Stimulated activated CD8-positive, alpha-beta memory T cell treated with anti-CD3 and anti-CD28 coated beads, Interleukin-15, amount 100 ng/mL, for 4 hours (primary cell): ENCODE measurements at regions not wholly inside any gene's neighbourhood (a gene's known extent, or its start where the extent isn't known, plus 50 kb on each side); places are given as distances from the start of the nearest gene placed in this dataset.

Experiments used
- DNase-seq, 2 donors: peaks; one replicate each; pipeline ENCODE4 v3.0.0-alpha.2; 2020; ENCODE audit warnings: low read depth in 2 of 2

DNA sequence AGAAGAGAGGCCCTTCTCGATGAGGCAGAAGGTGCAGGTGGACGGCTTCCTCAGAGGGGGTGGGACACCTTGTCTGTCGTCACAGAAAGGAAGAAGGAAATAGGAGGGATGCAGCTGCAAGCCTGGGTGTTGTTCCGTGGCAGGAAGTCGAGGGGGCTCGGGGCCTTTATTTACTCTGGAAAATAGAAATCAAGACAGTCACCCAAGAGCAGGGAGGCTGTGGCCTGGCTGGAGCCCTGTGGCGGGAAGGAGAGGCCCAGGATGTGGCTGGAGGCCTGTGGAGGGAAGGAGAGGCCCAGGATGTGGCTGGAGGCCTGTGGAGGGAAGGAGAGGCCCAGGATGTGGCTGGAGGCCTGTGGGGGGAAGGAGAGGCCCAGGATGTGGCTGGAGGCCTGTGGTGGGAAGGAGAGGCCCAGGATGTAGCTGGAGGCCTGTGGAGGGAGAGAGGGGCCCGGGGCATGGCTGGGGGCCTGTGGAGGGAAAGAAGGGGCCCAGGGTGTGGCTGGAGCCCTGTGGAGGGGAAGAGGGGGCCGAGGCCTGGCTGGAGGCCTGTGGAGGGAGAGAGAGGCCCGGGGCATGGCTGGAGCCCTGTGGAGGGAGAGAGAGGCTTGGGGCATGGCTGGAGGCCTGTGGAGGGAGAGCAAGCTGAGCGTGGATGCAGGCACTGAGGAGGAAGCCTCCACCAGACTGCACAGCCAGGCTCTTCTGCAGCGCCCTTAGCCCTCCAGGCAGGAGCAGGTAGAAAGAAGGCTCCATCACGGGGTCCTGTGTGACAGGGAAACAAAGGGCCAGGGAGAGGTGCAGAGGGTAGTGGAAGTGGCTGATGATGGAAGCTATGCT lies 97.3 kb upstream of the SFMBT2 start:
- no peak for DNase-seq

GRCh38 chr10:7506571-7506970 lies 95.7 kb upstream of the SFMBT2 start:
- DNase-seq = no peak

DNA sequence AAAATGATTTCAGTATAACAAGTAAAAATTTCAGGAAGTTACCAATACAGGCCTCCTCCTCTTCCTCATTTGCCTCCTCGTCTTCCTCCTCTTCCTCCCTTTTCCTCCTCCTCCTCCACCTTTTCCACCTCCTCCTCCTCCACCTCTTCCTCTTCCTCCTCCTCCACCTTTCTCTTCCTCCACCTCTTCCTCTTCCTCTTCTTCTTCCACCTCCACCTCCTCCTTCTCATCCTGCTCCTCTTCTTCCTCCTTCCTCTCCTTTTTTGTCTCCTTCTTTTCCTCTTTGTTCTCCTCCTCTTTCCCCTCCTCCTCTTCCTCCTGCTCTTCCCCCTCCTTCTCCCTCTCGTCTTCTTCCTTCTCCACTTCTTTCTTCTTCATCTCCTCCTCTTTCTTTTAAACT lies 94.4 kb upstream of the SFMBT2 start:
- no peak for DNase-seq

DNA sequence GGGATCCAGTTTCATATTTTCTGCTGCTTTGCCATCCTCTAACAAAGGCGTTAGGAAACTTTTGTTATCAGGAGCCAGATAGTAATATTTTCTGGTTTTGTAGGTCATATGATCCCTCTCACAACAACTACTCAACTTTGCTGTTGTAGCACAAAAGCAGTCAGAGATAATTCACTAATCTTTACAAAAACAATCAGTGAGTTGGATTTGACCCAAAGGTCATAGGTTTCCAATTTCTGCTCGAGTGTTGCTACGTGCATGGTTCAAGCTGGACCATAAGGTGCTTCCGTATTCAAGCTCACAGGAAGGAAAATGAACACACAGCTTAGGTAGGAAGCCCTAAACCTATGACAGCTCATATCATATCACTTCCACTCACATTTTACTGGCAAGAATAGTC lies 92.4 kb upstream of the SFMBT2 start:
- DNase-seq = no peak

DNA sequence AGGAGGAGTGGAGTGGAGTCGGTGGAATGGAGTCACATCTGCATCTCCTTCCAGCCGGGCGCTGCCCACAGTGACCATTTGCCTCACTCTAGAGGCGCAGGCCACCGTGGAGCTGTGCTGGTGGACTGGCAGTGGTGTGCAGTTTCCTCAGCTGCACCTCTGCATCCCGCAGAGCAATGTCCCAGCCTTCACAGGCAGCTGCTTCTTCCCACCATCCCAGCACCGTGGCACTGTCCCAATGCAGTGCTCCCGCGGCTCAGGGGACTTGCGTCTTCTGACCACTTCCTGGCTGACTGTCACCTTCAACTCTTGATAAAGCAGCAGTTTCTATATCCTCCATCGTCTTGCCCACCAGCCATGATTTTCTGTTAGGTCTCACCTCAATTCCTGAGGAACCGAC lies 90.3 kb upstream of the SFMBT2 start:
- DNase-seq = no peak

- DNase-seq = no peak
Observed at GRCh38 chr10:7498111-7498510, 87.3 kb upstream of the SFMBT2 start.

DNA sequence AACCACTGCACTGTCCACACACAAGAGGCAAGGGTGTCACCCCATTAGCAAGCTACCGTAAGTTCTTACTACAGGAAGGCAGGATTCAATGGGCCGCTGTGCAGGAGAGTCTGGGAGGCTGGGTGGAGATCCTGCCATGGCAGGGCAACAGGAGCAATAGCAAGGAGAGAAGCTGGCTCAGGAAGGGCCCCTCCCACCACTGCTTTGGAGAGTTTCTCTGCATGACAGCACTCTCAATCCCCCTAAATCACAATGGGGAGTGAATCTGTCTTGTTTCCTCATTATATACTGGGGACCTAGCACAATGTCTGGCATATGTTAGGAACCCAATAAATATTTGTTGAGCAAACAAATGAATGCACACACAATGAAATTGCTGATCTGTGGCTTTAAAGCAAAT lies 83.2 kb upstream of the SFMBT2 start:
- no peak for DNase-seq

- DNase-seq = no peak
Observed at GRCh38 chr10:7492660-7493046, 81.8 kb upstream of the SFMBT2 start.

GRCh38 chr10:7491949-7492659 lies 81.3 kb upstream of the SFMBT2 start:
- no peak for DNase-seq

DNA sequence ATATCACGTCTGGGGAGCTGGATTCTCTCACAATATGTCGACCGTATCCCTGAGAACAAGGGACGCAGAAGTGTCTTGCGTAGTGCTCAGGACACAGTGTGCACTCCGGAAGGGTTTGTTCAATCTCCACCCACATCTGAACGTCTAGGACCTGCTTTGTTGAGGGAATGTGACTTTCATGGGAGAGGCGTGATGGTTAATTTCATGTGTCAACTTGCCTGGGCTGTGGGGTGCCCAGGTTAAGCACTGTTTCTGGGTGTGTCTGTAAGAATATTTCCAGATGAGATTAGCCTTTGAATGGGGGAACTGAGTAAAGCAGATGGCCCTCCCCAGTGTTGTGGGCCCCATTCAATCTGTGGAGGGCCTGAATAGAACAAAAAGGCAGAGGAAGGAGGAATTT lies 80.4 kb upstream of the SFMBT2 start:
- DNase-seq = no peak

GRCh38 chr10:7488418-7488829 lies 77.6 kb upstream of the SFMBT2 start:
- no peak for DNase-seq

- no peak for DNase-seq
Observed at GRCh38 chr10:7487528-7487927, 76.7 kb upstream of the SFMBT2 start.

DNA sequence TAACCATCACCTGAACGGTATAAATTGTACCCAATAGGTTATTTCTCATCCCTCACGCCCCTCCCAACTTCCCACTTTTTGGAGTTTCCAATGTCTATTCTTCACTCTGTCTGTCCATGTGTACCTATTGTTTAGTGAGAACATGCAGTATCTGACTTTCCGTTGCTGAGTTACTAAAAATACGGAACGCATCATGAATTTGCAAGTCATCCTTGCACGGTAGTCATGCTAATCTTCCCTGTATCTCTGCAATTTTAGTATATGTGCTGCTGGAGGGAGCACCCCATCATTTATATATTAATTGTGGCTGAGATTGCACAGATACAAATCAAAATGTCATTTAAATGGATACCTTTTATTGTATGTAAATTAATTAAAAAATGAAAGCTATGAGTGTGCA lies 75.7 kb upstream of the SFMBT2 start:
- DNase-seq = no peak

DNA sequence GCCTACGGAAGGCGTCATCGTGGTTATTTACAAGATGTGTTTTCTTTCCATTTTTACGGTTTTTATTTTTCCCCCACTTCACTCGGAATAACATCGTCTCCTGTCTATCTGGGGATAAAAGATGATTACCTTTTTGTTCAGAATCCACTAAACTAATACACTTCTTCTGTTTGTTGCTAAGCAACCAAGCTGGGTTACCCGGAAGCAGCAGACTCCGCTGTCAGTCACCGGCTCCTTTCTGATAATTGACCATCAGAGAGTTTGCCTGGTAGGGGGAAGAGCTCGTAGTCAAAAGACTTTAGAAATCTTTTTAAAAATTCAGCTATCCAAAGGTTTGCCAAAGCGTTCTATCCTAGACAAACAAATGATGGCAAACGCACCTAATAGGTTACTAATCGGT lies 75.0 kb upstream of the SFMBT2 start:
- DNase-seq = no peak

DNA sequence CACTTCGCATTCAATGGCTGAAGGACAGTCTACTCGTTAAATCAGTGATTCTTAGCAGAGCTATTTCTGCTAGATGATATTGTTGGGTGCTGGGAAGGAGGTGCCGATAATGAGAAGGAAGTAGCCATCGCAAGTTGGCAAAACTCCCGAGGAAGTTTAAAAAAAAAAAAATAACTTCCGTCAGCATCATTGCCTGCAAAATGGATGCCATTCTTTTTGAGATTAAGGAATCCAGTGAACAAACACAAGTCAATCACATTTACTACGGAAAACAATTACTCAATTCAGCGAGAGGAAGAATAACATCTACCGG lies 74.4 kb upstream of the SFMBT2 start:
- no peak for DNase-seq

GRCh38 chr10:7484456-7485243 lies 73.8 kb upstream of the SFMBT2 start:
- peak; percentile 13 to 16 for DNase-seq

GRCh38 chr10:7483848-7484247 lies 73.0 kb upstream of the SFMBT2 start:
- DNase-seq = no peak

- DNase-seq = no peak
Observed at GRCh38 chr10:7482992-7483391, 72.2 kb upstream of the SFMBT2 start.

- no peak for DNase-seq
Observed at GRCh38 chr10:7481368-7481765, 70.5 kb upstream of the SFMBT2 start.

DNA sequence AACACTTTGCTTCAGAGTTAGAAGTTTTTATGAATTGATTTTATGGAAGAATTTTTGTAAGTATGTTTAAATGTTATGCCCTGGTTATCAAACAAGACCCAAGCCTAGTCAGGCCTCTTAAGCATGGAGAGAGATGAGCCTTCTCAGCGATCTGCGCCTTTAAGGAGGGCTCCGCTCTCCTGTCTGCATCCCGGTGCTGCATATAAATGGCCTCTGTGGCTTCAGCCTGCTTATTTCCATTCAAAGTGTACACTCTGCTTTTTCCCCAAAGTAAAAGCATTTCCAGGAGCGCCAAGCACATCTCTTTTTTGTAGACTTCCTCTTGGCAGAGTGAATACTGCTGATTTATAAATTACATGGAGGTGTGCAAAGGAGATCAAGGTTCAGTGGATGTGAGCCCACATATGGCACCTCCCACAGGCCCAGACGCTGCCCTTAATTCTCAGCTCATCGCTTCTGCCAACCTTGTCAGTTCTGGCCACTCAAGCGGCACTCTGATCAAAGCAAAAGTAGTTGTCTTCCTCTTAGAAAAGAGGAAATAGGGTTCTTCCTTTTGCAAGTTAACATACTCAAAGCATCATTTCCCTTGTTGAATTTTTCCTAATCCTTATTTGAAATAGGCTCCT lies 70.0 kb upstream of the SFMBT2 start:
- no peak for DNase-seq

DNA sequence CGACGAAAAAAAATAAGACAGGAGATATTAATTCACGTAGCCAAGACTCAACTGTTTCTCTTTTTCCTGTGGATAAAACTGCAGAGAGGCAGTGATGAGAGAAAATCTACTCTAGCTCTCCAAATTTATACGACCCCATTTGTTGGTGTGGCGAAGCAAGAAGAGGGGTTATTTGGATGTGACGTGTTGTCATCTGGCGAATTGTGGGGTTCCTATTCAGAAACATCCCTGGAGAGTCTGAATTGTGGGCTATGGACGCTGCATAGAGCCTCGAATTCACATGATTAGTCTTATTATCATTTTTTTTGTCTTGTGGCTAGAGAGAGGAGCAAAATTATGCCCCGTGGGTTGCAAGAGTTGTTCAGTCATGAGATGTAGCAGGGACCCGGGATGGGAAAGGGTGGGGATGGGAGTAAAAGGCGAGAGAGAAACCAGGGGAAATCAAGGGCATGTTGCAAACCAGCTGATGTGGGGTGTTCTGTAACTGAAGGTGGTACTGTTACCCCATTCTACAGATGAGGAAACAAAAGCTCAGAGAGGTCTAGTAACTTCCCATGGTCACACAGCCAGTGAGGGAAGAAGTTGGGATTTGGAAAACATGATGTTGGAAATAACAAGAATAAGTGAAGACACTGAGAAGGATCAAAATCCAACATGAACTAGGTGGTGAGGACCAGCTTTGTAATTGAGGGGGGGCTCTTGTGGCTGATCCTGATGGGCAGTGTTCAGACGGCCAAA lies 69.2 kb upstream of the SFMBT2 start:
- DNase-seq = no peak
